Smooth muscle cell (in vitro differentiated cells): ENCODE measurements at regions not wholly inside any gene's neighbourhood (a gene's known extent, or its start where the extent isn't known, plus 50 kb on each side); places are given as distances from the start of the nearest gene placed in this dataset.

Experiments used
- DNase-seq: peaks from one replicate; lab custom pipeline; 2025; ENCODE audit not compliant: unreplicated experiment; lab: John Stamatoyannopoulos, UW
- H2AFZ ChIP-seq: fragments of 200-600 bp; sonication (generic); 2 replicates; pipeline ENCODE4 v1.6.0; 2016; ENCODE audit warnings: antibody characterized with exemption, low read depth, mild to moderate bottlenecking
- H3F3A ChIP-seq: fragments of 200-600 bp; sonication (generic); 2 replicates; pipeline ENCODE4 v1.6.0; 2017; ENCODE audit warnings: antibody characterized with exemption, low read depth
- H3K27ac ChIP-seq: fragments of 200-600 bp; sonication (generic); 2 replicates; pipeline ENCODE4 v1.5.1; 2016; ENCODE audit warnings: low read depth, mild to moderate bottlenecking
- H3K27me3 ChIP-seq: fragments of 200-600 bp; sonication (generic); 2 replicates; pipeline ENCODE4 v1.6.1; 2016; ENCODE audit warnings: low read depth, mild to moderate bottlenecking
- H3K36me3 ChIP-seq: fragments of 200-600 bp; sonication (generic); 2 replicates; pipeline ENCODE4 v1.5.1; 2016; ENCODE audit warnings: low read depth
- H3K4me1 ChIP-seq: fragments of 200-600 bp; sonication (generic); 2 replicates; pipeline ENCODE4 v1.5.1; 2016; ENCODE audit warnings: low read depth
- H3K4me2 ChIP-seq: fragments of 200-600 bp; sonication (generic); 2 replicates; pipeline ENCODE4 v1.6.0; 2016; ENCODE audit warnings: mild to moderate bottlenecking
- H3K4me3 ChIP-seq: fragments of 200-600 bp; sonication (generic); 2 replicates; pipeline ENCODE4 v1.5.1; 2016; ENCODE audit warnings: mild to moderate bottlenecking
- H3K79me2 ChIP-seq: fragments of 200-600 bp; sonication (generic); 2 replicates; pipeline ENCODE4 v1.6.0; 2016; ENCODE audit warnings: low read depth, mild to moderate bottlenecking
- H3K9ac ChIP-seq: fragments of 200-600 bp; sonication (generic); 2 replicates; pipeline ENCODE4 v1.6.0; 2016; ENCODE audit warnings: low read depth
- H3K9me3 ChIP-seq: fragments of 200-600 bp; sonication (generic); replicated peaks from 2 replicates; pipeline ENCODE4 v1.5.1; 2016; ENCODE audit warnings: low read depth
- H4K20me1 ChIP-seq: fragments of 200-600 bp; sonication (generic); 2 replicates; pipeline ENCODE4 v1.6.0; 2016; ENCODE audit warnings: low read depth
- CTCF ChIP-seq: fragments of 200-600 bp; sonication (generic); IDR thresholded peaks from 2 replicates; pipeline ENCODE4 v1.5.1; 2017; ENCODE audit warnings: borderline replicate concordance, mild to moderate bottlenecking, antibody characterized with exemption; ENCODE audit not compliant: insufficient read depth, poor library complexity, severe bottlenecking
- whole genome bisulfite sequencing: methylation state at CpG from one replicate; pipeline ENCODE4 v1.1.7; 2016; ENCODE audit warnings: low lambda C conversion rate; 5-methylcytosine and 5-hydroxymethylcytosine counted together

DNA sequence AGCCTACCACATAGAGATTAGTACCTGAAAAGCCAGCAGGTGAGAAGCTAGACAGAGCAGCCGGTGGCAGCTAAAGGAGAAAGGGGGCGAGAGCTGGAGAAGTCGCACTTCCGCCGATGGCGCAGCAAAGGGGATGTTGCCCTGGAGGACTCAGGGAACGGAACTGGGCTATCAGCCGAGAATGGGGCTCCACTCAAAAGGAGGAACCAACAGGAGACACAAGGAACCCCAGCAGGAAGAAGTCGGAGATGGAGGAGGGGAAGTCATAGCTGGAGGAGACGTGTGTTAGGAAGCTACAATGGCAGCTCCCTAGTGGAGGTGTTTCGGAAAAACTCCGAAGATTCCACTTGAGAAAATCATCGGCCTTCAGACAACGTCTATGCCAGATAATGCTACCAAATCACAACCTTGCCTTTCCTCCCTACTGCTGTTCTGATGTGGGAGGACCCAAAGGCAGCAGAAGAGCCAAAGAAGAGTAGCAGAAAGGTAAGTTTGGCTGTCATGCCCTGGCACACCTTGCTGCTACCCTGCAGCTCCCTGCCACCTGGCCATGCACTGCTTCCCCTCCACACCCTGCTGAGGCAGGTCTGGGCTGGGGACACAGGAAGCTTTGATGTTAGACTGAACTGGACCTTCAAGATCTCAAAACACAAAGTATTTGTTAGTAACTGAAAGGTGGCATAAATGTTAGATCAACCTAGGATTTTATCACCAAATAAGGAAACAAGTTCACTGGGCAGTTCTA is 127.9 kb downstream of the DLEU7 start:
- Histone ChIP-seq H3K4me1 (no peaks in the 10 kb centered on the region), H3K36me3 (no peaks in the 10 kb centered on the region), H2AFZ (no peak overlapping the region), H3K79me2 (no peaks in the 10 kb centered on the region), H3K4me3 (no peak overlapping the region), H4K20me1 (no peaks in the 10 kb centered on the region), H3K9me3 (no peaks in the 10 kb centered on the region), H3K27me3 (no peaks in the 10 kb centered on the region), H3F3A (no peaks in the 10 kb centered on the region), H3K27ac (no peak overlapping the region), H3K4me2 (no peak overlapping the region), H3K9ac (no peak overlapping the region)
- DNase-seq, result no peak
- 96% methylated on average over 14 of the region's 14 CpGs for whole genome bisulfite sequencing
- TF ChIP-seq CTCF, result no peak

- DNase-seq, result no peak
- Histone ChIP-seq H3K4me3 (no peak overlapping the region), H4K20me1 (no peaks in the 10 kb centered on the region), H2AFZ (no peak overlapping the region), H3K79me2 (no peaks in the 10 kb centered on the region), H3F3A (no peaks in the 10 kb centered on the region), H3K9ac (no peak overlapping the region), H3K4me2 (peak overlapping the region; percentile 40), H3K9me3 (no peaks in the 10 kb centered on the region), H3K36me3 (no peaks in the 10 kb centered on the region), H3K4me1 (no peaks in the 10 kb centered on the region), H3K27me3 (no peaks in the 10 kb centered on the region), H3K27ac (peak overlapping the region; percentile 31)
- WGBS, result 60% methylated on average over 8 of the region's 8 CpGs
- TF ChIP-seq CTCF, result no peak
Observed at GRCh38 chr13:50720861-50721671, 122.4 kb downstream of the DLEU7 start.

DNA sequence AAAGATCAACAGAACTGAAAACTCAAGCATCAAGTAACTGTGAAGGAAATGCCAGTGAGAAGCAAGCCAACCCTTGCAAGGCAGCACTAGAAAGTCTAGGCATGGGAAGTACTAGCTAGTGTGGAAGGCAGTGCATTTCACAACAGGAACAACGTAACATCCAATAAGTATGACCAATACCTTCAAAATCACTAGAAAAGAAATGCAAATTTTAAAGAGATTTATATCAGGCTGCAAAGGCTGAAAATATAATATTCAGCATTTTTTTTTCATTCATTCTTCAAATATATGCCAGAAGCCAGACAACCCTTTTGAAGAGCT is 121.9 kb downstream of the DLEU7 start:
- Histone ChIP-seq H3K36me3 (no peaks in the 10 kb centered on the region), H3K4me3 (no peak overlapping the region), H3K9me3 (no peaks in the 10 kb centered on the region), H3K27ac (no peak overlapping the region), H3K79me2 (no peaks in the 10 kb centered on the region), H3K4me1 (no peaks in the 10 kb centered on the region), H3F3A (no peaks in the 10 kb centered on the region), H3K9ac (no peak overlapping the region), H3K4me2 (no peak overlapping the region), H3K27me3 (no peaks in the 10 kb centered on the region), H2AFZ (no peak overlapping the region), H4K20me1 (no peaks in the 10 kb centered on the region)
- TF ChIP-seq CTCF, result no peak
- no peak for DNase-seq
- WGBS, result 97% methylated on average over 1 of the region's 1 CpG
